Vagina (tissue), 2 donors: ENCODE measurements at regions not wholly inside any gene's neighbourhood (a gene's known extent, or its start where the extent isn't known, plus 50 kb on each side); places are given as distances from the start of the nearest gene placed in this dataset.

Source experiments
- POLR2A ChIP-seq, 2 donors: fragments of 450-650 bp; IDR thresholded peaks; one replicate each; pipeline ENCODE4 v1.6.1; 2017; ENCODE audit warnings: antibody characterized with exemption in 2 of 2, mild to moderate bottlenecking in 2 of 2, moderate library complexity in 2 of 2
- POLR2AphosphoS5 ChIP-seq, 2 donors: sonication (generic); formaldehyde crosslinking; IDR thresholded peaks; one replicate each; pipeline ENCODE4 v1.9.0; 2017; ENCODE audit warnings: antibody characterized with exemption in 2 of 2, mild to moderate bottlenecking in 2 of 2, low read depth in 1 of 2; ENCODE audit not compliant: insufficient read depth in 1 of 2
- TF ChIP-seq, protein P1 (sequence below), 3 experiments: fragments of 450-650 bp in 2 of 3; fragments of 200-600 bp in 1 of 3; sonication (generic) in 1 of 3; IDR thresholded peaks; one replicate each; pipeline ENCODE4 v1.5.1; 2017 to 2019; ENCODE audit warnings: antibody characterized with exemption in 3 of 3, mild to moderate bottlenecking in 2 of 3, moderate library complexity in 2 of 3

DNA sequence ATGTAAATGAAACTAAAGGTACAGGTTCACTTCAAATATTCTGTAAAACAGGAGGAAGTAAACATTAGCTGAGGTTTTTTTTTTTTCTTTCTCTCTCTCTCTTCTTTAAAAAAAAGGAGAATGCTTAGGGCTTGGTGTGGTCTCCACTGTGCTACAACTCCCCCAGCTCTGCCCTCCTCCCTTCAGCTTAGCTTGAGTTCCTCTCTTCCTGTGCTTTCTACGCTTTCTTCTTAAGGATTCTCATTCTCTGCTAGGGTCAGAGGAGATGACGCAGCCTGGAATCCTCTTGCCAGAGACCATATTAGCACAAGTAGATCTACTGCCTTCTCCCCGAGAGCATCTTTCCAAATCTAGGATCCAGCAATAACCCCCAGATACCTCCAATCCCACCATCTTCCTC lies 69.1 kb upstream of the SNRK start:
- TF ChIP-seq, protein P1, sequence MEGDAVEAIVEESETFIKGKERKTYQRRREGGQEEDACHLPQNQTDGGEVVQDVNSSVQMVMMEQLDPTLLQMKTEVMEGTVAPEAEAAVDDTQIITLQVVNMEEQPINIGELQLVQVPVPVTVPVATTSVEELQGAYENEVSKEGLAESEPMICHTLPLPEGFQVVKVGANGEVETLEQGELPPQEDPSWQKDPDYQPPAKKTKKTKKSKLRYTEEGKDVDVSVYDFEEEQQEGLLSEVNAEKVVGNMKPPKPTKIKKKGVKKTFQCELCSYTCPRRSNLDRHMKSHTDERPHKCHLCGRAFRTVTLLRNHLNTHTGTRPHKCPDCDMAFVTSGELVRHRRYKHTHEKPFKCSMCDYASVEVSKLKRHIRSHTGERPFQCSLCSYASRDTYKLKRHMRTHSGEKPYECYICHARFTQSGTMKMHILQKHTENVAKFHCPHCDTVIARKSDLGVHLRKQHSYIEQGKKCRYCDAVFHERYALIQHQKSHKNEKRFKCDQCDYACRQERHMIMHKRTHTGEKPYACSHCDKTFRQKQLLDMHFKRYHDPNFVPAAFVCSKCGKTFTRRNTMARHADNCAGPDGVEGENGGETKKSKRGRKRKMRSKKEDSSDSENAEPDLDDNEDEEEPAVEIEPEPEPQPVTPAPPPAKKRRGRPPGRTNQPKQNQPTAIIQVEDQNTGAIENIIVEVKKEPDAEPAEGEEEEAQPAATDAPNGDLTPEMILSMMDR (IDR thresholded peaks at IDR 0.05), result no peak
- no peak for TF ChIP-seq POLR2A (IDR thresholded peaks at IDR 0.05)
- no peak for TF ChIP-seq POLR2AphosphoS5 (IDR thresholded peaks at IDR 0.05; ENCODE audit: insufficient read depth in 1 of 2, low read depth in 1 of 2)
